ENCODE measurements at regions not wholly inside any gene's neighbourhood (a gene's known extent, or its start where the extent isn't known, plus 50 kb on each side); places are given as distances from the start of the nearest gene placed in this dataset.

- TF ChIP-seq, protein P1, sequence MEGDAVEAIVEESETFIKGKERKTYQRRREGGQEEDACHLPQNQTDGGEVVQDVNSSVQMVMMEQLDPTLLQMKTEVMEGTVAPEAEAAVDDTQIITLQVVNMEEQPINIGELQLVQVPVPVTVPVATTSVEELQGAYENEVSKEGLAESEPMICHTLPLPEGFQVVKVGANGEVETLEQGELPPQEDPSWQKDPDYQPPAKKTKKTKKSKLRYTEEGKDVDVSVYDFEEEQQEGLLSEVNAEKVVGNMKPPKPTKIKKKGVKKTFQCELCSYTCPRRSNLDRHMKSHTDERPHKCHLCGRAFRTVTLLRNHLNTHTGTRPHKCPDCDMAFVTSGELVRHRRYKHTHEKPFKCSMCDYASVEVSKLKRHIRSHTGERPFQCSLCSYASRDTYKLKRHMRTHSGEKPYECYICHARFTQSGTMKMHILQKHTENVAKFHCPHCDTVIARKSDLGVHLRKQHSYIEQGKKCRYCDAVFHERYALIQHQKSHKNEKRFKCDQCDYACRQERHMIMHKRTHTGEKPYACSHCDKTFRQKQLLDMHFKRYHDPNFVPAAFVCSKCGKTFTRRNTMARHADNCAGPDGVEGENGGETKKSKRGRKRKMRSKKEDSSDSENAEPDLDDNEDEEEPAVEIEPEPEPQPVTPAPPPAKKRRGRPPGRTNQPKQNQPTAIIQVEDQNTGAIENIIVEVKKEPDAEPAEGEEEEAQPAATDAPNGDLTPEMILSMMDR (IDR thresholded peaks at IDR 0.05 in 4 of 5, conservative IDR thresholded peaks at IDR 0.05 in 1 of 5) = no peak
- no peak for TF ChIP-seq POLR2A (IDR thresholded peaks at IDR 0.05)
Measured at GRCh38 chr2:118711603-118712002, 135.8 kb downstream of the EN1 start.
